ENCODE measurements at regions not wholly inside any gene's neighbourhood (a gene's known extent, or its start where the extent isn't known, plus 50 kb on each side); places are given as distances from the start of the nearest gene placed in this dataset.

- TF ChIP-seq YY1 (IDR thresholded peaks at IDR 0.05; ENCODE audit: insufficient read depth, insufficient read length) (no peak), ZNF274 (IDR thresholded peaks at IDR 0.05; ENCODE audit: low read depth, low read length) (no peak)
Observed at GRCh38 chr4:43471950-43472349, 579.4 kb downstream of the GRXCR1 start.
